CD14-positive monocyte (primary cell): ENCODE measurements at regions not wholly inside any gene's neighbourhood (a gene's known extent, or its start where the extent isn't known, plus 50 kb on each side); places are given as distances from the start of the nearest gene placed in this dataset.

ENCODE experiments used
- DNase-seq, 3 donors: peaks; one replicate each; pipeline ENCODE4 v3.0.0-alpha.2; 2011 to 2022
- H2AFZ ChIP-seq: 2 replicates; pipeline ENCODE4 v1.6.0; 2012; ENCODE audit warnings: mild to moderate bottlenecking, low read depth, low read length, inconsistent platforms; ENCODE audit not compliant: insufficient read depth, poor library complexity, severe bottlenecking
- H3K27ac ChIP-seq, 2 donors: 1 replicate in 1 of 2; 2 replicates in 1 of 2; pipeline ENCODE4 v1.5.1; 2012 to 2013; ENCODE audit warnings: low read length in 2 of 2, control low read depth in 1 of 2, inconsistent platforms in 1 of 2, low read depth in 1 of 2, mild to moderate bottlenecking in 1 of 2
- H3K27me3 ChIP-seq, 2 donors: one replicate each; pipeline versions ENCODE4 v1.6.0 to v1.6.1; 2011 to 2013; ENCODE audit warnings: low read length in 2 of 2; ENCODE audit not compliant: control insufficient read depth in 2 of 2, insufficient read depth in 2 of 2
- H3K36me3 ChIP-seq, 2 donors: replicated peaks in 1 of 2; 1 replicate in 1 of 2; 2 replicates in 1 of 2; pipeline versions ENCODE4 v1.5.1 to v1.6.1; 2012 to 2013; ENCODE audit warnings: low read length in 2 of 2, control low read depth in 1 of 2, inconsistent platforms in 1 of 2, mild to moderate bottlenecking in 1 of 2; ENCODE audit not compliant: insufficient read depth in 2 of 2, control insufficient read depth in 1 of 2
- H3K4me1 ChIP-seq, 2 donors: 1 replicate in 1 of 2; 2 replicates in 1 of 2; pipeline versions ENCODE4 v1.5.1 to v1.6.1; 2012 to 2013; ENCODE audit warnings: low read length in 2 of 2, control low read depth in 1 of 2, inconsistent platforms in 1 of 2, mild to moderate bottlenecking in 1 of 2, moderate library complexity in 1 of 2; ENCODE audit not compliant: insufficient read depth in 2 of 2, control insufficient read depth in 1 of 2
- H3K4me2 ChIP-seq: replicated peaks from 2 replicates; pipeline ENCODE3; 2012; ENCODE audit warnings: low read length, moderate library complexity, mild to moderate bottlenecking; ENCODE audit not compliant: poor library complexity, severe bottlenecking; ENCODE audit errors: extremely low read depth
- H3K4me3 ChIP-seq, 3 experiments: fragments of 200-600 bp in 1 of 3; sonication (generic) in 1 of 3; replicated peaks in 1 of 3; 1 replicate in 2 of 3; 2 replicates in 1 of 3; pipeline ENCODE4 v1.5.1; 2011 to 2013; ENCODE audit warnings: low read length in 3 of 3, mild to moderate bottlenecking in 3 of 3, control low read depth in 2 of 3, low read depth in 2 of 3, inconsistent platforms in 1 of 3, moderate library complexity in 1 of 3
- H3K79me2 ChIP-seq: 2 replicates; pipeline ENCODE4 v1.6.0; 2012; ENCODE audit warnings: mild to moderate bottlenecking, control low read depth, inconsistent platforms, low read length, moderate library complexity; ENCODE audit not compliant: insufficient read depth
- H3K9ac ChIP-seq: 2 replicates; pipeline ENCODE4 v1.6.0; 2017; ENCODE audit warnings: low read length, mild to moderate bottlenecking; ENCODE audit not compliant: insufficient read depth, poor library complexity, severe bottlenecking
- H3K9me3 ChIP-seq, 2 donors: replicated peaks in 1 of 2; 1 replicate in 1 of 2; 2 replicates in 1 of 2; pipeline versions ENCODE4 v1.5.1 to v1.6.1; 2012 to 2013; ENCODE audit warnings: low read length in 2 of 2, control low read depth in 1 of 2; ENCODE audit not compliant: control insufficient read depth in 1 of 2, insufficient read depth in 1 of 2
- H4K20me1 ChIP-seq: 2 replicates; pipeline ENCODE4 v1.6.0; 2012; ENCODE audit warnings: mild to moderate bottlenecking, low read length, control low read depth, moderate library complexity; ENCODE audit not compliant: insufficient read depth
- H3K27ac Mint-ChIP-seq, 7 donors: one replicate each; pipeline ENCODE4 v1.8.0; 2020; ENCODE audit warnings: mild to moderate bottlenecking in 7 of 7, mixed read lengths in 7 of 7, moderate library complexity in 6 of 7, inconsistent platforms in 2 of 7
- H3K27me3 Mint-ChIP-seq, 3 donors: one replicate each; pipeline ENCODE4 v1.8.0; 2021 to 2022; ENCODE audit warnings: low read depth in 3 of 3, mild to moderate bottlenecking in 3 of 3, mixed read lengths in 3 of 3, moderate library complexity in 3 of 3, inconsistent platforms in 1 of 3
- H3K36me3 Mint-ChIP-seq, 2 donors: one replicate each; pipeline ENCODE4 v1.8.0; 2020; ENCODE audit warnings: mixed read lengths in 2 of 2, inconsistent platforms in 1 of 2, mild to moderate bottlenecking in 1 of 2
- H3K4me1 Mint-ChIP-seq: one replicate; pipeline ENCODE4 v1.8.0; 2020; ENCODE audit warnings: mild to moderate bottlenecking, mixed read lengths
- H3K4me3 Mint-ChIP-seq, 2 donors: one replicate each; pipeline ENCODE4 v1.8.0; 2020; ENCODE audit warnings: mild to moderate bottlenecking in 2 of 2, mixed read lengths in 2 of 2, moderate library complexity in 1 of 2
- H3K9me3 Mint-ChIP-seq, 7 donors: one replicate each; pipeline ENCODE4 v1.8.0; 2020 to 2022; ENCODE audit warnings: mixed read lengths in 7 of 7, mild to moderate bottlenecking in 6 of 7, moderate library complexity in 6 of 7, inconsistent platforms in 2 of 7
- CTCF ChIP-seq: fragments of 200-600 bp; IDR thresholded peaks from one replicate; pipeline ENCODE4 v1.8.0; 2022; ENCODE audit warnings: antibody characterized with exemption, mild to moderate bottlenecking
- WGBS: methylation state at CpG from one replicate; pipeline ENCODE4 v1.1.5; 2013; ENCODE audit warnings: missing lambda C conversion rate; ENCODE audit not compliant: insufficient coverage; 5-methylcytosine and 5-hydroxymethylcytosine counted together
- intact Hi-C, 2 donors: fragments of 100-400 bp; cut with micrococcal nuclease; formaldehyde crosslinking; loops; one replicate each; pipeline versions ENCODE4 v1.15.0 to v1.15.1; 2023

- no peak overlapping the region for H3K4me2 ChIP-seq
- peaks cover 9 to 13% (median 12%) of the 10 kb centered on the region in 3 donors for H3K27me3 Mint-ChIP-seq
- H3K36me3 ChIP-seq = no peaks in the 10 kb centered on the region
- peaks cover 0 to 3% of the 10 kb centered on the region in 2 donors for H3K27me3 ChIP-seq
- no peaks in the 10 kb centered on the region for H3K79me2 ChIP-seq
- H3K9me3 Mint-ChIP-seq = peaks cover 6 to 23% (median 13%) of the 10 kb centered on the region in 7 donors
- no peaks in the 10 kb centered on the region for H4K20me1 ChIP-seq
- 100% methylated on average over 1 of the region's 4 CpGs for WGBS
- no peak overlapping the region for H3K27ac Mint-ChIP-seq
- H3K27ac ChIP-seq = no peak overlapping the region
- H3K36me3 Mint-ChIP-seq = no peaks in the 10 kb centered on the region
- H3K4me3 ChIP-seq = no peak overlapping the region
- H3K4me3 Mint-ChIP-seq = no peak overlapping the region
- no peak for DNase-seq
- intact Hi-C loops = no loop called here
- no peaks in the 10 kb centered on the region for H3K4me1 Mint-ChIP-seq
- H3K9me3 ChIP-seq = peaks cover 8 to 9% of the 10 kb centered on the region in 2 donors
- no peak for TF ChIP-seq CTCF
- H3K4me1 ChIP-seq = no peaks in the 10 kb centered on the region
- no peak overlapping the region for H3K9ac ChIP-seq
- H2AFZ ChIP-seq = no peak overlapping the region
Measured at GRCh38 chr17:65433592-65433991, 127.9 kb downstream of the AXIN2 start.

GRCh38 chr17:65433157-65433556, 128.3 kb downstream of the AXIN2 start:
- peaks cover 0 to 2% of the 10 kb centered on the region in 2 donors for H3K27me3 ChIP-seq
- TF ChIP-seq CTCF = no peak
- H3K27ac ChIP-seq = no peak overlapping the region
- no peak overlapping the region for H3K9ac ChIP-seq
- peaks cover 5 to 9% (median 7%) of the 10 kb centered on the region in 3 donors for H3K27me3 Mint-ChIP-seq
- no peaks in the 10 kb centered on the region for H4K20me1 ChIP-seq
- no peaks in the 10 kb centered on the region for H3K4me1 Mint-ChIP-seq
- intact Hi-C loops = no loop called here
- H3K4me1 ChIP-seq = no peaks in the 10 kb centered on the region
- H3K9me3 ChIP-seq = peaks cover 8 to 9% of the 10 kb centered on the region in 2 donors
- H3K4me3 ChIP-seq = no peak overlapping the region
- peaks cover 6 to 21% (median 13%) of the 10 kb centered on the region in 7 donors for H3K9me3 Mint-ChIP-seq
- no peak overlapping the region for H2AFZ ChIP-seq
- no peak overlapping the region for H3K4me2 ChIP-seq
- no peak overlapping the region for H3K4me3 Mint-ChIP-seq
- 73% methylated on average over 1 of the region's 1 CpG for WGBS
- no peak overlapping the region for H3K27ac Mint-ChIP-seq
- DNase-seq = no peak
- H3K36me3 ChIP-seq = no peaks in the 10 kb centered on the region
- no peaks in the 10 kb centered on the region for H3K36me3 Mint-ChIP-seq
- H3K79me2 ChIP-seq = no peaks in the 10 kb centered on the region
